Suppressor macrophage (primary cell): ENCODE measurements at regions not wholly inside any gene's neighbourhood (a gene's known extent, or its start where the extent isn't known, plus 50 kb on each side); places are given as distances from the start of the nearest gene placed in this dataset.
"Not testable (repeated sequence)": the region's sequence is repeated elsewhere in the genome, so short reads cannot be mapped to it uniquely, and the experiment has no call there.

Source experiments
- DNase-seq, 4 experiments: peaks; one replicate each; pipeline ENCODE4 v3.0.0-alpha.2; 2020 to 2022

DNA sequence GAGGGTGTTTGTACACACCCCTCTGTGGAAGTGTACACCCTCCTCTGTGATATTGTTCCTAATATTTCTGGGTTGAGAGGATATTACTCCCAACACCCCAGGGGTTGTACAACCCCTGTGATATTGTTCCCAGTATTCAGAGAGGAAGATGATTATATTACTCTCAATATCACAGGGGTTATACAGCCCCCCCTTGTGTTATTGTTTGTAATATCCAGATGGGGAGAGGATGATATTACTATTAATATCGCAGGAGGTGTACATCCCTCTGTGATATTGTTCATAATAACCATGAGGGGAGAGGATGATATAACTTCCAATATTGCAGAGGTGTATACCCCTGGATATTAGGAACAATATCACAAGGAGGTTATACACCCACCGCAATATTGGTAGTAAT lies 566.1 kb upstream of the MIS18BP1 start:
- no peak for DNase-seq

DNA sequence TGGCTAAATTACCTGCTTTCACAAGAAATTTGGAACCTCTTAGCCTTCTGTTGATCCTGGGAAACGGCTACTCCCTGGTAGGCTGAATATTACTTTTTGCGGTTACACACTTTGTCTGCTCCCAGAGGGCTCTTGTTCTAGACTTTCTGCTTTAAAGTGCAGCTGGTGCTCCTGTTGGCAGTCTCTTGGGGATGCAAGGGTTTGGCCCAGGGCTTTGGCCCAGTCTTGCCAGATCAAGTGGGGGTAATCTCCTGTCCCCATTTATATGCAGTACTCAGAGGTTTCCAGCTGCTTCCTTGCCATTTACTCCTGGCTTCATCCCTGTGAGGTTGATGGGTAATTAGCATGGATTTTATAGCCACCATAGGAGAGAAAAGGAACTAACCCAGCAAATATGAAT lies 558.2 kb upstream of the MIS18BP1 start:
- no peak for DNase-seq

DNA sequence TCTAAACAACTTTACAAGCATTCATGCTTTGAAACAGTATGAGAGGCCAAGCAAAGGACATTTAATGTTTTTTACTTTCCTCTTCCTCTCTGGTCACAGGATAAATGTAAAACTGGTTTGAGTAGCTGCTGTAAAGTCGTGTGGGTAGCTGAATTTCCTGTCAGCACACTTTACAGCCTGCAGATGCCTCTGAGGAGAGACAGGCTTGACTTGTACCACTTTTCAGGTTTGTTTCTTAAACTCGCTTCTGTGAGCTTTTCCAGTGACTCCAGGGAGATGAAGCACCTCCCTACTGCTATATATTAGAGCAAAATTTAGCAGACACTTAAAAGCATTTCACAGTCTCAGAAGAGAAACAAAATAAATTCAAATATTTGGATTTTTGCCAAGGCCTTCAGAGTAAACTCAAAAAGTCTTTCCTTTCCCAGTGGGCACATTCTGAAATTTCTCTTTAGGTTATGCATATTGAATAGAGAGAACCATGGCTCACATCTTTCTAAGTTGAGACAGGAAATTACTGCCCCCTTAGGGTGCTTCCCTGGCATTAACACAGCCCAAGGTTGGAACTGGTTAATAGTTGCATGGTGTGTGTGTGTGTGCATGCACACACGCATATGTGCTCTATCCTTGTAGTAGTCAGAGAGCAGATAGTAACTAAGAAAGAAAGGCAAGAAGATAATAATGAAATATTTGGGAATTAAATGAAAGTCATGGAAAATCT lies 557.3 kb upstream of the MIS18BP1 start:
- DNase-seq: no peak

DNA sequence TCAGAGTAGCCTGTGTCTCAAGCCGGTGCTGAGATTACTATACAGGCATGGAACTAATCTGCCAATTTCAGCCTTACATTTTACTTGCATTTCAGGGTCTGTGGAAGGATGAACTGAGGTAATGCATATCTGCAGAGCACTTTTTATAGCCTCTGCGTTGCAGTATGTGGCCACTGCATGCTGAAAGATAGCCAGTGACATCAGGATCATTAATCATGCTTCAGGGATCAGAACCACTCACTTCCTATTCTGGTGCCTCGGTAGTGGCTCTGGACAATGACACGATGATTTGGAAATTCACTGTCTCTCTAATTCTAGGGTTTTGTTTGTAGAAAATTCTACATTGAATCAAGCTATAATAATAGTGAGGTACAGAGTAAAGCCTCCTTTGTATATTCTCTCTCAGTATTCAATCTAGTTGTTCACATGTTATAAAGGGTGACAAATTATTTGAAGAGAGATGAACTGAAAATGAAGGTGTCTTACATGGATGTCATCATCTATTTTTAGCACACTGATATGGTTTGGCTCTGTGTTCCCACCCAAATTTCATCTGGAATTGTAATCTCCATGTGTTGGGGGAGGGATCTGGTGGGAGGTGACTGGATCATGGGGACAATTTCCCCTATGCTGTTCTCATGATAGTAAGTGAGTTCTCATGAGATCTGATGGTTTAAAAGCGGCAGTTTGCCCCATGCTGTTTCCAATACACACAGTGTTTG lies 554.3 kb upstream of the MIS18BP1 start:
- no peak for DNase-seq

DNA sequence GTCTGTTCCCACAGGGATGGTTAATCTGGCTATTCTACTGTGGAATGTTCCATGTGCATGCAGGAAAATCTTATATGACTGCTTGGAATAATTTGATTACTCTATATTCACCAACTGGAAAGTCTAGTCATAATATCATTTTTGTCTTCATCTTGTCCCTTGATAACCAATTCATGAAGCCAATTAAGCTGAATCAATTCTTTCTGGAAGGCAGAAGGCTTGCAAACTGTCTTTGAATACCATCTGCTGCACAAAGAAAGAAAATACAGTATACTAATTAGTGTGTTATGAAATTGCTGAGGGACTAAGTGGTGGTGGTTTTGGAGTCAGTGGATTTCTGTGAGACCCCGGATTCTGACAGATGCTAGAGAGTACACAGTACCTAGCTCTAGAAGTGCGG lies 546.5 kb upstream of the MIS18BP1 start:
- no peak for DNase-seq

DNA sequence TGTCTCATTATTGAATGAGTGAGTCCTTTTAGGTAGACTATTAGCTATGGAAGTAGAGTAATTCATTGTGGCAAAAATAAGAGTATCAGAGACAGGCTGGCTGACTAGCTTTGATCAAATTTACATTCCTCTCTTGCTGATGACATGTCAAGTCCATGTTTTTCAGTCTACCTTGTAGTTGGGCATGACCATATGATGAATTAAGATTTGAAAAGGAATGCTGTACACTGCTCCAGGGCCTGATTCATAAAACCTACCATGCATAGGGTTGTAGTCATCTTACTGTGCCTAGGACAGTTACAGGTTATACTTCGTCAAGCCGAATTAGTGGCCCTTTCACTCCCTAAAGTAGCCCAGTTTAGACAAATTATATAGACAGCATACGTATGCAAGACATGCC lies 545.7 kb upstream of the MIS18BP1 start:
- DNase-seq: no peak

DNA sequence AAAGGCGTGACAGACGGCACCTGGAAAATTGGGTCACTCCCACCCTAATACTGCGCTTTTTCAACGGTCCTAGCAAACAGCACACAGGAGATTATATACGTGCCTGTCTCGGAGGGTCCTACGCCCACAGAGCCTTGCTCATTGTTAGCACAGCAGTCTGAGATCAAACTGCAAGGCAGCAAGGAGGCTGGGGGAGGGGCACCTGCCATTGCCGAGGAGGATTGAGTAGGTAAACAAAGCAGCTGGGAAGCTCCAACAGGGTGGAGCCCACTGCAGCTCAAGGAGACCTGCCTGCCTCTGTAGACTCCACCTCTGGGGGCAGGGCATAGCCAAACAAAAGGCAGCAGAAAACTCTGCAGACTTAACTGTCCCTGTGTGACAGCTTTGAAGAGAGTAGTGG lies 543.0 kb upstream of the MIS18BP1 start:
- not testable (repeated sequence) for DNase-seq

DNA sequence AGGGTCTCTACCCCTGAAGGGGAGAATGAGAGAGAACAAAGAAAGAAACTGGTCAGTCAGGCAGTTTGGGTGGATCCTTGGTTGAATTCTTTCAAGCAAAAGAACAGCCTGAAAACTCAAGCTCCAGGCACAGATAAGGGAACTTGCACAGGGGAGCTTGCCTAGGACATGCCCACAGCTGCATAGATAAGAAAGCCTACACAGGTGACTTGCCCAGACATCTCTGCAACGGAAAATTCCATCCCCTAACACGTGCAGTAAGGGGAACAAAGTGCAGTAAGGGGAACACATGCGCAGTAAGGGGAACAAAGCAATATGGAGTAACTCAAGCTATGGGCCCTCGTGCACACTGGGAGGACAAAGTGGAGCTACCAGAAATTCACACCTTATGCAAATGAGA lies 540.1 kb upstream of the MIS18BP1 start:
- no peak for DNase-seq

DNA sequence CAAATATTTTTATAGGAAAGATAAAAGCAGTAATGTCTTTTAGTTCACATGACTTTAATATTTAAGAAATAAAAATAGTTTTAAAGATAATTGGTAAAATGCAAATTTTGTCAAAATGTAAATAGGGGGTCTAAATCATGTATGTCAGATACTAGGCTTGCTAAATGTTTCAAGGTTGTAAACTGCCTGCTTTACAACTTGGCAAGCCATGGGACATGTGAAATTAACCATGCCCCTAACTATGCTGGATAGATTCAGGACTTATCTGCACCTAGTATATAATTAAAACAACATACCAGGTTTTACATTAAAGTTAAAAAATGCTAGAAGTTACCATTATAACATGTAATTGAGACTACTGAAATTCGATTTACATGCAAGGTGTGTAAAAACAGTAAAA lies 537.3 kb upstream of the MIS18BP1 start:
- no peak for DNase-seq

DNA sequence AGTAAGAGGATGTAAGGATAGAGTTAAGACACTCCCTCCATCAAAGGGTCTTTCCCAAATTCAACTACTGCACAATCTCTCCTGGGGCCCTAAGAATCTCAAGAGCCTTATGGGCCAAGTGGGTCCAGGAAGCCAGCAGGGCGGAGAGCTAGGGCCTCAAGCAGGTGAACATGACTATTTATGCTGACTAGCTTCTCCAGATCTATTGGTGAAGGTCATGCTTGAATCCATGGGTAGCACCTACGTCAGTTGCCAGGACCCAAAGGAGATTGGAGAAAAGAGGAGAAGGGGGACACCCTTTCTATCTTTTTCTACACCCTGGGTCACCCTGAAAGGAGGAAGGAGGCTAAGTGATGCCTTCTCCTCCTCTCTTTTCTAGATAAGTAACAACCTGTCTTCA lies 534.2 kb upstream of the MIS18BP1 start:
- no peak for DNase-seq

DNA sequence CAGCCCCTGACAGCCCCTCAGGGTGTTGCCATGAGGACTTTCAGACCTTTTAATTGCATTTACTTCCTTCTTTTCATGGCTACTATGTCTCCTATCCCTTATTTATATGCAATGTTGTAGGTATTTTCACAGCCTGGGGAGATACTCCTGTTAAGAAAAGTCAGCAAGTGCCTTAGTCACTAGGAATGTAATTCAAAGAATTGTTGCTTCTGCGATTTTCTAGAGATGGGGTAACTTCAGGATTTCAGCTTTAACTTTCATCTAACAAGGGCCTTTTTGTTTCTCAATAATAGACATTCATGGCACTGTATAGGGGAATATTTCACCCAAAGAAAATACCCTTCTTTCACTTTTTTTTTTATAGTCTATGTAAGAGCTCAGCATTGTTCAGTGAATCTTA lies 533.3 kb upstream of the MIS18BP1 start:
- DNase-seq: no peak

DNA sequence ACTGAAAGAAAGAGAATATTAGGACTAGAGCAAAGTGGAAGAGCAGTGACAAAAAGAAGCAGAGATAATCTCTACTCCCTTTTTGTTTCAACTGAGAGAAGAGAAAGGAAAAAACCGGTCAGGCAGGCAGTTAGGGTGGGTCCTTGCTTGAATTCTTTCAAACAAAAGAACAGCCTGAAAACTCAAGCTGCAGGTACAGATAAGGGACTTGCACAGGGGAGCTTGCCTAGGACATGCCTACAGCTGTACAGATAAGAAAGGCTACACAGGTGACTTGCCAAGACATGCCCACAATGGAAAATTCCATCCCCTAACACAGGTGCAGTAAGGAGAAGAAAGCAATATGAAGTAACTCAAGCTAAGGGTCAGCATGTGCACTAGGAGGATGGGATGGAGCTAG lies 532.2 kb upstream of the MIS18BP1 start:
- no peak for DNase-seq

DNA sequence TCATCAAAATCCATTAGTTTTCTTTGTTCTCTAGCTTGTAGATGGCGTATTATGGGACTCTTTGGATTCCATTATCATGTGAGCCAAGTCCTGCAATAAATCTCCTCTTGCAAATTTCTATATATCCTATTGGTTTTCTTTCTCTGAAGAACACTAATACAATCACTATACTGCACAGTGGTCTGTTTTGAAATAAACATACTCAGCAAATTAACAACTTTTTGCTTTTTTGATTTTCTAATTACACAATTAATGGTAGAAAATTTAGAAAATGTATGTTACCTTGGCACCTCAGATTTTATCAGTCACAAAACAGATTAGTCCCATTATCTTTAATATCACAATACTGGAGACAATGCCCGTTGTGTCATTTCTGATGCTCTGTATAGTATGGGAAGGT lies 513.2 kb upstream of the MIS18BP1 start:
- DNase-seq: no peak

DNA sequence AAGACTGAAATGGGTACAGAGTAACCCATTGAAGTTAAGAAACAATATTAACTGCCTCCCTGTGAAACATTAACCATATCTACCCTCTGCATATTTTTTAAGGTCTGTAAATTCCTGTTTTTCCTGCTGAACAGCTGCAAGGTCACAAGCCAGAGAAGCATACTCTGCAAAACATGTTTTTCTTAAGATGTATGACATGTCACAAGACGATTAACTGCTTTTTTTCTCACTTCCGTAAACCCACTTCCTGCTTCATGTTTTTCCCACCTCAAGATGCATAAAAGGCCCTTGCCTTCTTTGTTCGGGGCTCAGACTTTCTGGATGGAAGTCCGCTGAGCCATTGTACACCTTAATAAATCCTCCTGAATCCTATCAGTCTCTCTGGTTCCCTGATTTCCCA lies 504.7 kb upstream of the MIS18BP1 start:
- DNase-seq: no peak

DNA sequence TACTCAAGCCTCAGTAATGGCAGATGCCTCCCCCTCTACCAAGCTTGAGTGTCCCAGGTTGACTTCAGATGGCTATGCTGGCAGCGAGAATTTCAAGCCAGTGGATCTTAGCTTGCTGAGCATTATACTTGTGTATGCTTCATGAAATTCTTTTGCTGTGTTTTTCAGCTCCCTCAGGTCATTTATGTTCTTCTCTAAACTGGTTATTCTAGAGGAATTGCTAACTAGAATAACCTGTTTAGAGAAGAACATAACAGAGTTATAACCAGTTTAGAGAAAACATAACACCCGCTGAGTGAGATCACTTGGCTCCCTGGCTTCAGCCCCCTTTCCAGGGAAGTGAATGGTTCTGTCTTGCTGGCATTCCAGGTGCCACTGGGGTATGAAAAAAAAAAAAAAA lies 503.4 kb upstream of the MIS18BP1 start:
- DNase-seq: not testable (repeated sequence)

DNA sequence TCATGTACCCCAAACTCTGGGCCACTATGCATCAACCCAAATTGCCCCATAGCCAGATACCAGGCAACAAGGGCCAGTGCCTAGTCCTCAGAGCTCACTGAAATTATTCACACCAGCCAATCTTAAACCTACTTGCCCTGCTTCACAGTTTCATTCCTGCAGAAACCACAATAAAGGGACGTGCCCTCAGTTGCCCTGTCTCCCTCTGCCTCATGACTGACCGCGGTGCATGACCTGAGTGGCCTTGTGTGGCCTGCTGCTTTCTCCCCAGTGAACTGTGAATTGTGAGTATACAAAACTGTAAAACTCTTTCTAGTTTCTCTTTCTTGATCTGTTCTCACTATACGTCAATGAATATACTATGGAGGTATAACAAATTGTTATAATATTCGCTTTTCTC lies 490.9 kb upstream of the MIS18BP1 start:
- DNase-seq: no peak

DNA sequence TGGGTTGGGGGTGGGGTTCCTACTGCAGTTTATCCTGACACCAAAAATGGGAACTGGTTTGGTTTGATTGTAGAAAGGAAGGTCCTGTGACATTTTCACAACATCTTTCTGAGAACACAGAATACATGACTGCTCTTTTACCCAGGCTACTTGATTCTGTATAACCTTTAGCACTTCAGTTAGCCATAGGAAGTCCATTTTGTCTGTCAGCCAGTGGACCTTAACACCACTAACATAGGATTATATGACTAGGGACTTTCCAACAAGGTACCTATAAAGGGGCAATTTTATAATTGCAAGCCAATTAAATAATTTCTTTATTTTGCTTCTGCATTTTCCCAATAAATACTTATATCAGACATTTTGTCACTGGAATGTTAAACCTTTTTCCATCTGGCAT lies 489.2 kb upstream of the MIS18BP1 start:
- DNase-seq: no peak

DNA sequence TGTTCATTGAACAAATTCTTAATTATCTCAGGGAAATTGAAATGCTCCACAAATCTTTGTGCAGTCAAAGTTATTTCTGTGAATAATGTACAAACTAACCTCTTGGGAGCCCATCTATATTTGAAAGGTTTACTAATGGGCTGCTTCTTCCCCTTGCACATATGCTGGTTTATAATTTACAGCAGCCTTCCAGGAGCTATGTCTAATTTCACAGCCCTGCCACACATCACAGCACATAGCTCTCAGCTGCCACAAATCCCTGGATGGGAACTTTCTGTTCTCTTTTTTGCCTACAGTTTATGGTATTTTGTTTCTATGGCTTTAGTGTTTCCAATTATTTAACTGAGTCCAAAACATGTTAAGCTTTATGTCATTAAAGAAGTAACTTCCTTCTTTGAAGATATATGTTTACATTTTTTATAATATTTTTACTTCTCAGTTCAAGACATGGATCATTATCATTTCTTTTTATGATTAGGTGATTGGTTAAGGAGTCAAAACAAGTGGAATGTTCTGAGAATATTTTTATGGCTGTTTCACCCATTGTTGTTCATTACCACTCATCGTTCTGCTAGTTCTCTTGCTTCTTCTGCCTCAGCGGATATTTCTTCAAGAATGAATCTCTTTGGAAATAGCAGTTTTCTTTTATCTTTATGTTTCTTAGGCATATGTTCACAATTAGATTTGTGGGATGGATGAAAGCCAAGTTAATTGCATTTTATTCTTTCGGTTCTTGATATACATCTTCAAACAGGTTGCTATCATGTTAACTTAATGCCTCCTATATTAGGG lies 475.6 kb upstream of the MIS18BP1 start:
- no peak for DNase-seq

DNA sequence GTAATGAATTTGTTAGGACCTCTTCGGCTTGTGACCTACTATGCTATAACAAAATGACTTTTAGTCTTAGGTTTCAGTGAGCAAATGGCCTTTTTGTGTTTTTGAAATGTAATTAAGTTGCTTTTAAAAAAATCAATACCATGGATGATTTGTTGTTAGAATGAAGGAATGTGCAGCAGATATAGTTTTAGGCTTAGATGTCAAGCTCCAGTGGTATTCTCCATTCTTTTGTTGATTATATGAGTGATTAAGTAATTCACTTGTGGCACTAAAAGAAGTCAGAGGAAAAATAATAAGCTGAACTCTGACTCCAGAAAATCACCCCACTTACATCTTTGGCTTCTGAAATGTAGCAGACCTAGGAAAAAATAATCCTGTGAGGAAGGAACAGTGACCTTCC lies 474.1 kb upstream of the MIS18BP1 start:
- DNase-seq: no peak

DNA sequence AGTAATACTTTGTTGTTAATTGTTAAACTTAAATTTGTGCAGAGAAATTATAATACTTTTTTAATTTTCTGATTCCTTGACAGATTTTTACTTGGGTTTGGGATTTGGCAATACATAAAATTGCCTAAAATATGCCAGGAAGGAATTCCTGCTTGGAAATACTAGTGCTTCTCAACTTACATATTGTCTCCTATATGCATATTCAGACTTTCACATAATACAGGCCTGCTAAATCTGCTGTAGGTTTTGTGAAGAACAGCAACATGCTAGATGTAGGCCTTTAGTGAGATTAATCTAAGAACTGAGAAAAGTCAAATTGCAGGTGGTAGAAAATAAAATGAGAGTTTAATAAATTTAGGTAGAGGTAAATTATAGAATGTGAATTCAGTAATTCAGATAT lies 468.5 kb upstream of the MIS18BP1 start:
- DNase-seq: no peak

DNA sequence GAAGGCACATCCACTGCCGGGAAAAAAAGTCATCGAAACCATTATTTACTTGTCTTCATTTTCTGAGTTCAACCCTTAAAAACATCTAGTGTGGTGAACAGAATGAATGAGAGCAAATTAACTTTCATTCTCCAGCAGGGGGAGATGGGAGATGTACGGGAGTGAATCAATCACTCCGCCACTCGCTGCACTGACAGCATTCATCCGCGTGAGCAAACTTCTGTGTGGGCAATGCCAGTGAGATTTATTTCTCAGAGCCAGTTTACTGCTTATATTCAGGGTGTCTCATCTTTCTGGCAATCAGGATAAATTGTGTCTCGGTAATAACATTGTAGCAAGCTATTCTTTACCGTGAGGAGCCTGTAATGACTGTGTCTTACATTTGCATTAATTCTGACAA lies 463.6 kb upstream of the MIS18BP1 start:
- no peak for DNase-seq

DNA sequence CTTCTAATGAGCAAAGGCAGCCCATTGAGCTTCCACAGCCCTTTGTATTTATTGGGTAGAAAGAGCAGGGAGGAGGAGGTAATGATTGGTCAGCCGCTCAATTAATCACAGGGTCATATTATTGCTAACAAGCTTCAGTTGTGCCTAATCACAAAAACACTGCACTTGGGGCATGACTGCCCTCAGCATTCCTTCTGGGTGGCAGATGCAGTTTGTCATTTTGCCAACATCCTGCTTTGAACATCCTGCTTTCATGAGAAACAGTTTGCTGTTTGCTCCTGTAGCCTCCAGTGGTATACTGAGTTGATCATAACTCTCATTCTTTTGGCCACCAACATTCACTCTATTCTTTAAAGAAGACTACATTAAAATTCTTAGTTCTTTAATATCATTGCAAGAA lies 462.9 kb upstream of the MIS18BP1 start:
- DNase-seq: no peak

DNA sequence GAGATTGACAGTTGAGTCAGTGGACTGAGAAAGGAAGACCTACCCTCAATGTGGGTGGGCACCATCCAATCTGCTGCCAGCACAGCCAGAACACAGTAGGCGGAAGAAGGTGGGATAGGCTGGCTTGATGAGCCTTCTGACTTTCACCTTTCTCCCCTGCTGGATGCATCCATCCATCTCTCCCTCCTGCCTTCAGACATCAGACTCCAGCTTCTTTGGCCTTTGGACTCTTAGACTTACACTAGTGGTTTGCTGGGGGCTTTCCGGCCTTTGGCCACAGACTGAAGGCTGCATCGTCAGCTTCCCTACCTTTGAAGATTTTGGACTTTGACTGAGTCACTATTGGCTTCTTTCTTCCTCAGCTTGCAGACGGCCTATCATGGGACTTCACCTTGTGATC lies 456.5 kb upstream of the MIS18BP1 start:
- DNase-seq: no peak
